AG08395 (cell line): ENCODE measurements at regions not wholly inside any gene's neighbourhood (a gene's known extent, or its start where the extent isn't known, plus 50 kb on each side); places are given as distances from the start of the nearest gene placed in this dataset.

Experiments
- DNase-seq: peaks from one replicate; pipeline ENCODE4 v3.0.0; 2012; ENCODE audit warnings: mixed read lengths, low spot score

DNA sequence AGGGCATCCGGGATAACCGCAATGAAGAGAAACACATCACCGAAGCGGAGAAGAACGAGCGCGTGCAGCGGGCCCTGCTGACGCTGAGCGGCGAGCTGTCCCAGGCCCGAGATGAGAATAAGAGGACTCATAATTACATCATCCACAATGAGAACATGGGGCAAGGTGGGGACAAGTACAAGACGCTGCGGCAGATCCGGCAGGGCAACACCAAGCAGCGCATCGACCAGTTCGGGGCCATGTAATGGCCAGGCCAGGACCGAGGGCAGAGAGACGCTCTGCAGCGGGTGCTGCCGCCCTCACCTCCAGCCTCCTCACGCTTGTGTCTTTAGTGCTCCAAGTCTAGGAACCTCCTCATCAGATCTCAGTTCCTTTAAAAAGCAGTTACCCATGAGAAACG lies 863.7 kb upstream of the ALCAM start:
- no peak for DNase-seq

DNA sequence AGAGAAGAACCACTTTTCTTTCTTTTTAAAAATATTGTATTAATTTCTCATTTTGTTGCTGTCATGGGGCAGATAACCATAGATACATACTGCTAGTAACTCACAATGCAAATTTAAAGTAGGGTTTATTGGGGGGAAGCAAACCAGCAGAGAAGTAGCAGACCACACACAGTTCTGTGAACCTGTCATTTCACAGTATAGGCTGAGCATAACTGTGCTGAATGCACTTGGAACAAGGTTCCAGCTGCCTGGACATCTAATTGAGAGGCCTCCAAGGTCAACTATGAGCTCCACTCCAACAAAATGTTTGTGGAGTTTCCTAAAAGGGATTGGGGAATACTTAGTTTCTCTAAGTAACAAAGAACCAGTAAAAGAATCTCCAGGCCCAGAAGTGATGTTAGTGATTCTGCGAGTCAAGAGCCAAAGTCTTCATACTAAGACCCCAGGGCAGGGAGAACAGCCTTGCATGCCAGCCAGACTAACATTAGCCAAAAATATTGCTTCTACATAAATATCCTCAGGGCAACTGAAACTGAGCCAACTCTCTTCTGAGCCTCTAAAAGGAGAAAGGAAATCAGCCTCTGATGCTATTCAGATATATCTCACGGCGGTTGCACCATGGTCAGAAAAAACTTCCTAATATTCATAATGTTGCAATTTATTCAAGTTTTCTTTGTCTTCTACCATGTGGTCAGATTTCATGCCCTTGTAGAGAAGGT lies 856.4 kb upstream of the ALCAM start:
- no peak for DNase-seq

- DNase-seq = no peak
Observed at GRCh38 chr3:104514371-104514770, 852.3 kb upstream of the ALCAM start.

DNA sequence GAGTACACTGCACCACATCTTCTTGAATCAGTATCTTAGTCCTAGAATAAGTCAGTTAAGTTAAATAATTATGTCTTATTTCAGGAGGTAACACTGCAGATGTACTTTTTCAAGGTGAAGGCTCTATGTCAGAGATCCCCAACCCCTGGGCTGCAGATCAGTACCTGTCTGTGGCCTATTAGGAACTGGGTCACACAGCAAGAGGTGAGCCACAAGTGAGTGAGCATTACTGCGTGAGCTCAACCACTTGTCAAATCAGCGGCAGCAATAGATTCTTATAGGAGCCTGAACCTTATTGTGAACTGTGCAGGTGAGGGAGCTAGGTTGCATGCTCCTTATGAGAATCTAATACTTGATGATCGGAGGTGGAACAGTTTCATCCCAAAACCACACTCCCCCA lies 851.9 kb upstream of the ALCAM start:
- DNase-seq = no peak

- DNase-seq = no peak
Observed at GRCh38 chr3:104519068-104519467, 847.6 kb upstream of the ALCAM start.

DNA sequence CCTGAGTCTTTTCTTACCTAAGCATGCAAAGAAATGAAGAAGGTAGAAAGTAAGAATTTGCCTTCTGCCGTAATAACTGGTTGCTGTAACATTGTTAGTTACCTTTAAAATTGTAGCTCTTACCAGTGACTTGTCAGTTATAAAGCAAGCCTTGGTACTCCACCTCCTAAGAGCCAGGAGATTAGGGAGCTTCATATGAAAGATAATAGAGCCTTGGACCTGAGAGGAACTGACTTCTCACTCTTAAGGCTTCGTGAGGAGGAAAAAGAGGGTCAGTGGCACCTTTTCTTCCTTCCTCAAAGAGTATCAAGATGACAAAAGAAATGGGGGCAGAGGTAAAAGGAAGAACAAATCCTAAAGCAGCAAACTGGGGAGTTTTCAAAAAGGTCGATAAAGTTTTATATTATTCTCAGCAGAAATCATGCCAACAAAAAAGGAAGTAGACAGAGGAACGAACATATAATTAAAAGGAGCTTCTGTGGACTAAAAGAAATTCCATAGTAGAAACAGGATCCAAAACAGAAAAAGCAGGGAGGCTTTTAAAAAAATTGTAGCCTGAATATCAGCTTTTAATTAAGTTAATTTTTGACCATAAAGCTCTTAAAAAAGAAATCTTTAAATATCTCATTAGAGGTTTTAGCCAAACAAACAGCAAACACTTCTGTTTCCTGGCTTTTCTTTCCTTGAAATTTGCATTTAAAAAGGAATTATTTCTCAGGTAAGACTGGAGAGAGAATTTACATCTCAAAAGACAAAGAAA lies 847.1 kb upstream of the ALCAM start:
- no peak for DNase-seq

- DNase-seq = peak; percentile 1
Observed at GRCh38 chr3:104520228-104520655, 846.5 kb upstream of the ALCAM start.

DNA sequence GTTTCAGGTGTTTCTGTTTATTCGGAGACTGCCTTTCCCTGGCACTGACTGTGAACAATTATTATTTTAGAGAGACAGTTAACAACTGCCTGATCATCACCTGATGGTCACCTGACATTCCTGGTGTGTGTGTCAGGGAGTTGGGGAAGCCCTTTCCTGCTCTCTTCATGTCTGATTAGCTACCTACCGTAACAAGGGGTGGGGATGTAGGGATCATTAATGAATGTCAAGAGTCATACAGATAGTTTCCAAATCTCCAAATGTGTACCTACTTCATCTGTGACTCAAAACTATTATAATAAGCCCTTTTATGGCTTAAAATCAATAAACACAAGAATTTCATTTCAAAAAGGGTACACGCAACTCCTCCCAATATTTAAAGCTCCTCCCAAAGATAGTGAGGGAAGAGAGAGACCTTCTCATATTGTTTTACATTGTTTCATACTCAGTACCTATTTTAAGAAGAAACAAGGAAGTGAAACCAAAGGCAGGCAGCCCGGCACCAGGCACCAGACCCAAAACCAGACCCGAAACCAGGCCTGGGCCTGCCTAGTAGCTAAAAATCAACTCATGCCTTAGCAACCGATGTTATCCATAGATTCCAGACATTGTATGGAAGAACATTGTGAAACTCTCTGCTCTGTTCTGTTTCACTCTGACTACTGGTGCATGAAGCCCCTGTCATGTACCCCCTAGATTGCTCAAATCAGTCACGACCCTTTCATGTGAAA lies 844.9 kb upstream of the ALCAM start:
- DNase-seq = no peak

DNA sequence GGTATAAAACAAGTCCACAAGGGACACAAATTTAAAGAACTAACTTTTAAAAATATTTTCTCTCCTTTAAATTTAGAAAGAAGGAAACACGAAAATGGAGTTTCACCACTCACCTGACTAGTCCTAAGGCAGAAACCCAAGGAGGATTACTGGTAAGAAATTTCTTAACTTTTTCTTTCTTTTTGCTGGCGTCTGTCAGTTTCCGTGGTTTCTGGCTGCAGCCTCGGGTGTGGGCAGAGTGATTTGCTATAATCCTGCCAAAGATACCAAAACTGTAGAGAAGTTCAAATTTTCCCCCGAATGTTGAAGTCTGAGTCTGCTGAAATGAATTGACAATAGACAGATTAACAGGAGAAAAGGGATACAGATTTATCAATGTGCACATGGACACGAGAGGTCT lies 843.6 kb upstream of the ALCAM start:
- no peak for DNase-seq

GRCh38 chr3:104526901-104527401 lies 839.8 kb upstream of the ALCAM start:
- DNase-seq = no peak

GRCh38 chr3:104530934-104531333 lies 835.8 kb upstream of the ALCAM start:
- DNase-seq = no peak

DNA sequence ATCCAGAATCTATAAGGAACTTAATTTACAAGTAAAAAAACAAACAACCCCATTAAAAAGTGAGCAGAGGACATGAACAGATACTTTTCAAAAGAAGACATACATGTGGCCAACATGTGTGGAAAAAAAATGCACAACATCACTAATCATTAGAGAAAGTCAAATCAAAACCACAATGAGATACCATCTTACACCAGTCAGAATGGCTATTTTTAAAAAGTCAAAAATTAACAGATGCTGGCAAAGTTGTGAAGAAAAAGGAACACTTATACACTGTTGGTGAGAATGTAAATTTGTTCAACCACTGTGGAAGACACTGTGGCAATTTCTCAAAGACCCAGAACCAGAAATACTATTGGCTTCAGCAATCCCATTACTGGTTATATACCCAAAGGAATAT lies 830.0 kb upstream of the ALCAM start:
- DNase-seq = no peak

- no peak for DNase-seq
Observed at GRCh38 chr3:104537323-104537722, 829.4 kb upstream of the ALCAM start.

GRCh38 chr3:104546301-104546700 lies 820.4 kb upstream of the ALCAM start:
- no peak for DNase-seq

GRCh38 chr3:104547031-104547430 lies 819.7 kb upstream of the ALCAM start:
- no peak for DNase-seq

DNA sequence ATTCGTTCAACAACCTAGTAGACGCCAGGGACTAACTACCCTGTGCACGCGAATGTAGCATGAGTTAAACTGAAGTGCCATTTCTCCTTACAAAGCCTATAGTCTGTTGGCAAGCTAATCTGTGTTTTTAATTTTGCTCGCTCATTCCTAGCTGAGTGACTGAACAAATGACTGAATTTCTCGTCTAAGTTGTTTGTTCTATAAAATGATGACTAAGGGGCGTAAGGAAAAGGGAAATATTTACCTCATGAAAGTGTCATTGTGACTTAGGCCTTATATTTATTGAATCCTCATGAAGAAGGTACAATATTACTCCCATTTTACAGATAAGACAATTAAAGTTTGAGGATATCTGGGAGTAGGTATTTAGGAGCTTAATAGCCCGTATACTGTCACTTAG lies 818.3 kb upstream of the ALCAM start:
- DNase-seq = no peak

DNA sequence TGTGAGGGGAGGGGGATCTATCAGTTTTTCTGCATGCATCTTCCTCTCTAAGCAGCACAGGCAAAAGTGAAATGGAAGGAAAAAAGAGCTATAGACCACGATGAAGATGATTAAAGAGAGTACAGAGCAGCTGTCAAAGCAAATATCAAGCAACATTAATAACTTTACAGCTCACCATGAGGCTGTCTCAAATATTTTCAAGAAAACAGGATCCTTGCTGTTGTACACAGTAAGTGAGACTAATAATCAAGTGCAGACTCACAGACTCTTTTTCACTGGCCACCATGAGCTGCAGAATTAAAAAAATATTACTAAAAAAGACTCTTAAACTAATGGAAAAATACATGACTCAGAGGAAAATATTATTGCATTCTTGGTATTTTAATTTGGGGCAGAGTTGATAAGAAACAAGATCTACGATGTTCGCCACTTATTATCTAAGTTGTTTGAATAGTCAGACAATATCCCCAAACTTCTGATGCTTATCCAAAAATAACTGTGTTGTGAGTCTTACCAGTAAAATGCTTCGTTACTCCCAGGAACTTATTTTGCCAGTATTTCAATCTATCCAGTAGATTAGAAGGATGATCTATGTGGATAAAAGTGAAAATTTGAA lies 817.5 kb upstream of the ALCAM start:
- no peak for DNase-seq

GRCh38 chr3:104553121-104553520 lies 813.6 kb upstream of the ALCAM start:
- no peak for DNase-seq

- no peak for DNase-seq
Observed at GRCh38 chr3:104554425-104554824, 812.3 kb upstream of the ALCAM start.

- no peak for DNase-seq
Observed at GRCh38 chr3:104555728-104556127, 811.0 kb upstream of the ALCAM start.

- DNase-seq = no peak
Observed at GRCh38 chr3:104556372-104557078, 810.2 kb upstream of the ALCAM start.

- DNase-seq = no peak
Observed at GRCh38 chr3:104561324-104561723, 805.4 kb upstream of the ALCAM start.
